Stimulated activated naive CD4-positive, alpha-beta T cell (primary cell): ENCODE measurements at regions not wholly inside any gene's neighbourhood (a gene's known extent, or its start where the extent isn't known, plus 50 kb on each side); places are given as distances from the start of the nearest gene placed in this dataset.

Experiments used
- DNase-seq, 6 experiments: peaks; one replicate each; lab custom pipeline; 2025; lab: John Stamatoyannopoulos, UW

DNA sequence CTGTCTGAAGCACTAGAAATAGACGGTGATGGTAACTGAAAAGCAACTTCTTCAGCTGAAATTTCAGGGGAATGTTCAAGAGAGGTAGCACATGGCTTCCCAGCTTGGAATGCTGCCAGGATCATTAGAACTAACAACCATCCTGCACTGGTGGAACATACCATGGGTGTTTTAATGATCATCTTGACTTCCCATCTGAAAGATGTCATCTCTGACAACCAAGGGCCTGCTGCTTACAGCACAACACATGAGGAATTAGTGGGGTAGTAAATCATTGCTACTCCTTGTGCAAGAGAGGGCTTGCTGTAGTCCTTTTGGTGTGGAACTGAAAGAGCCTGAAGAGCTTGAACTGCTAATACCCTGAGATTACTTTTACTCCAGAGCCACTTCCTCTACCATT, 853.7 kb downstream of the MCTP2 start:
- DNase-seq, result no peak

DNA sequence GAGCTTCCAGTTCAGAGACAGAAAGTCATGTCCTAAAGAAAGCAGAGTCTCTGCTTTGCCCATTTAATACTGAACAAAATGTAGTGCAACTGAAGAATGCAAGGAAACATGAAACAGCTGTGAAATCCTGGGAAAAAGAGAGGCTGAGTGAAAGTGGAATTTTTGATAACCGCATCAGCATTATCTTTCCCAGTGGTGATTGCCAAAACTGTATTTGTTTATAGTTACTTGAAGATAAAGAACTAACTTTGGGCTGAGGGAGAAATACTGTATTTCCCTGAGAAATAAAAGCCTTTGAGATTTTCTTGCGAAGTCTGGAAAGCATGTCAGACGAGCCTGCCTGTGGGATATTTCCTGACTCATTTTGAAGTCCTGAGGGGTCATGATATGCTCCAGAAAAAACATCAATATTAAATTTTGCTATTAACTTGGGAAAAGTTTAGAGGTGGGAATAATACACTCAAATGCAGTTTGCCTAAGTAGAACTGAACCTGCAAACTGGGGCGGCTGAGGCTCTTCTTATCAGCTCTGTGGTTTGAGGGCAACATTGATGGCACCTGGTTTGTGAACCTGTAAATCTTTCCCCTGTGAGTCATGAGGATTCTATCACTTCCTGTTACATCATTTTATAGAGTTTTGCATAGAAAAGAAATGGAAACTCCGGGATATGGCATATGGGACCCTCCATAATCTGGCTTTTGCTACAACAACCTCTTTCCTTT, 855.3 kb downstream of the MCTP2 start:
- no peak for DNase-seq

DNA sequence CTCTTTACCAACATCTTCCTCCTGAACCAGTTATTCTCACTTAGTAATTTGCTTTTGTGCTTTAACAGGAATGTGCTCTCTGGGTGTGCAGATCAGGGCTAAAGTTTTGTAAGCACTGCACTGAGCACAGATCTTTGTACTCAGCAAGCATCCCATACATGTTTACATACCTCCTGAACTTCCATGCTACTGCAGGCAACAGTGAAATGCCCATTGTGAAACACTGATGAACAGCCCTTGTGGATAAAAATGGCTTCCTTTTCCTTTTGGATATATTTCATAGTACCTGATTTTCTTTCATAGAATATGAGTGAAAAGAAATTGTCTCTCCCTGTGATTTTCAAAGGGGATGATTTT, 855.9 kb downstream of the MCTP2 start:
- no peak for DNase-seq

DNA sequence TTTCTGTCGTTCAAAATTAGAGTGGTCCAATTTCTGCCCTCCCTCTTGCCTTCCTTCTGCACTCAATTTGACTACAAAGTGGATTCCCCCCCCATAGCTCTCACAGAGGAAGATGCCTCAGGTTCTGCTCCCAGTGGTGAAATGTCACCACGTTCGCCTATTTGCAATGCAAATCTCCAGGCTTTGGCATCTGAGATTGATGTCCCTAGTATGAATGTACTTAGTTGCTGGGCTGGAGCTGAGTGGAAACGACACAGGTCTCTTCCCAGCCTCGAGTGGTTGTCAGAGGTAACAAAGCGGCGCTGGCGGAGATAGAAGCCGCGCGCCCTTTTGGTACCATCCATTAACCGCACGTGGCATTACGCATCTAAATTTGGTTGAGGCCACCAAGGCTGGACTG, 860.1 kb downstream of the MCTP2 start:
- no peak for DNase-seq

DNA sequence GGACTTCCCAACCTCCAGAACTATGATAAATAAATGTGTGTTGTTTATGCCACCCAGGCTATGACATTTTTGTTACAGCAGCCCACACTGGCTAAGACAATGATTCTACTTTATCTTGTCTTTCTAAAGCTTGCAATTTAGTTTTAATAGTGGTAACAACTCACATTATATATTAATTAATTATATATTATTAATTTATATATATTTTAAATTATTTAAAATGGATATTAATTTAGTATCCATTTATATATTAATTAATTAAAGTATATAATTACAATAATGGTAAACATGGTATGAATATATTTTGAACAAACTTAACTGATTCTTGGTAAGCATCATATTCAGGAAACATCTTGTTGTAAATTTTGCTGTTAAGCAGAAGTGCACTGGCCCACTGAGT, 863.9 kb downstream of the MCTP2 start:
- DNase-seq, result no peak

DNA sequence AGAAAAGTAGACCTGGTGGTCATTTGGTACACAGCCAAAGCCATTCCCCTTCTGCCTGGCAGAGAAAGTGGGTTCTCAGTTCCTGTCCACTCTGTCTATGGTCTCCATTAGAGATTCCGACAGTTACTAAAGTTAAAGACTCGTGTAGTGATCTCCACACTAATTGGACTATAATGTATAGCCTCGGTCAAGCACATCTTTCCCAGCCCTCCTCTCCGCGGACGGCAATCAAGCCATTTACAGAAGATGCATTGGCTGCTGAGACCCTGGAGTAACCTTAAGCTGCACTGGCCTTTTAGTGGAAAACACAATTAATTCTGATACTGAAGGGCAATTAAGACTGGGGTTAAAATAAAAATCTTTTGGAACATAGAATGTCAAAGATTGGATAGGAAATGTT, 865.3 kb downstream of the MCTP2 start:
- no peak for DNase-seq

DNA sequence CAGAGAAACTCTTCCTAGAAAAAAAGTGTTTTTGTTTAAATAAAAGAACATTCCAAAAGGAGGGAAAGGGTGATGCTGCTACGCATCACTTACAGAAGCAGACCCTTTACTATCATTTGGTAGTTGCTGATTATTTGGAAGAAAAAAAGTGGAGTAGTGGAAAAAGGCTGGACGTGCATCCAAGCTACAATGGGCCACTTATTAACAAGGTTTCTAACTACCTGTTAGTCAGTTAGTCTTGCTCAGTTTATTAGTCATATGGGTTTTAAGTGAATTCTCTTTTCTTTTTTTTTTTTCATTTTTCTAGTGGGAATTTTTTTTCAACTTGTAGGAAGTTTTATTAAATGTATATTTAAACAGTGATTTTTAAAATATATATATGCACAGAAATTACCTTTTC, 866.0 kb downstream of the MCTP2 start:
- DNase-seq, result no peak

DNA sequence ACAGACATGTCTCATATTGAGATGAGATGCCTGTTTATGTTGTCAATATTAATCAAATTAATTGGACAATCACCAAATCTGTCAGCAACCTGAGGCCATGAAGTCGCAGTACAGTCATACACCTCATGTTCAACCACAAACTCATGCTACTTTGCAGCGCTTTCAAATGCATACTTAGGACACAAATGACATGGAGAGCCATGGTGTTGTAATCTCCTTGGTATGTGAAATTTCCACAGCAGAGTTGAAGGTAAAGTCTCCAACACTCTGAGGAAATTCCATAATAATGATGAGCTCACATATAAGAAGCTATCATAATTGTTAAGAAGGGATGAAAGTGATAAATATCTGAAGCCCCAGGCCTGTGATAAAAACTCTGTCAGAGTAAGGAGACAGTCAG, 873.9 kb downstream of the MCTP2 start:
- no peak for DNase-seq

DNA sequence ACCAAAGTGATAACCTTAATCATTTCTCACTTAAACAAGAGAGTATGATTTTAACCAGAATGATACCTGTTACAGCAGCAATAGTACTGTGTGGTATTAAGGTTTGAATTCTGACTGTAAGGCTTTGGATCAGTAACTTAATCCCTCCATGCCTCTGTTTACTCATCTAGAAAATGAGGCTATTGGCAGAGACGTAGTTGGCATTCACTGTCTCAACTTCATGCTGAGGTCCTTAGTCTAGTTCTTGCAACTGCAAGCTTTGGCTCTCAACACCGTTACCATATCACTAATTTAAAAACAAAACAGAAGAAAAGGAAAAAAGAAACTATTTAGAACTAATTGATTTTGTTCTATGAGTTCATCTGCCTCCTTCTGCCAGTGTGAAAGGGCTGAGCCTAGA, 875.4 kb downstream of the MCTP2 start:
- DNase-seq, result no peak

DNA sequence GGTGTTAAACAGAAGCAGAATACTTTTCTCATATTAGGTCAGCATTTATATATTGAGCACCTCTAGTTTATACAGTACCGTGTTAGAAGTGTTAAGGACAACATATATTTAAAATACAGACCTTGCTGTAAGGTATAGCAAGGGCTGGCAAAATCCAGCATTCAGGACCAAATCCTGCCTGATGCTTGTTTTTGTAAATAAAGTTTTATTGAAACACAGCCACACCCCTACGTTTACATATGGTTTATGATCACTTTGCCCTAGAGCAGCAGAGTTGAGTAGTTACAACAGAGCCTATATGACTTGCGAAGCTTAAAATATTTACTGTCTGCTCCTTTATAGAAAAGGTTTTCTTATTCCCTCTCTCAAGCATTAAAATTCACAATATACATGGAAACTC, 877.3 kb downstream of the MCTP2 start:
- no peak for DNase-seq

DNA sequence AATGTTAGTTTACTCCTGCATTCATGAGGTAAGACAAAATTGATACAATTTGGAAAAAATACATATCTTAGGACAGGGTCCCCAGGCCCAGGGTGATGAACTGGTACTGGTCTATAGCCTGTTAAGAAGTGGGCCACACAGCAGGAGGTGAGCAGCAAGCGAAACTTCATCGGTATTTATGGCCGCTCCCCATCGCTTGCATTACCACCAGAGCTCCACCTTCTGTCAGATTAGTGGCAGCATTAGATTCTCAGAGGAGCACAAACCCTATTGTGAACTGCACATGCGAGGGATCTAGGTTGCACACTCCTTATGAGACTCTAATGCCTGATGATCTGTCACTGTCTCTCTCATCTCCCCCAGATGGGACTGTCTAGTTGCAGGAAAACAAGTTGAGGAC, 880.6 kb downstream of the MCTP2 start:
- DNase-seq, result no peak

DNA sequence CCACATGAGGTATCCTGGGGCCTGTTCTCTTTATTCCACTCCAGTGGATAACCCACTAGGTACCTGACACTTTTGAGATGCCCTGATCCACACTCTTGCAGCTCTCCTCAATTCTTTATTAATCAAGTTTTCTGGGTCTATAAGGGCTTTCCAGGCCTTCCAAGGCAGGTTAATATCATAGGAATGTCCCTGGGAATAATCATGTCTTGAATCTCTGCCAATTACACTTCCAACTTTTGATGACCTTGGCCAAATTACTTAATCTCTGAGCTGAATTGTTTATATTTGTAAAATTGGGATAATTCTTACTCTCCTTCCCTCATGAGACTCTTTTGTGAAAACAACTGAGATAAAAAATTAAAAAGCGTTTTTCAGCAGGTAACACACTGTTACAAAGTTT, 881.7 kb downstream of the MCTP2 start:
- DNase-seq, result no peak

DNA sequence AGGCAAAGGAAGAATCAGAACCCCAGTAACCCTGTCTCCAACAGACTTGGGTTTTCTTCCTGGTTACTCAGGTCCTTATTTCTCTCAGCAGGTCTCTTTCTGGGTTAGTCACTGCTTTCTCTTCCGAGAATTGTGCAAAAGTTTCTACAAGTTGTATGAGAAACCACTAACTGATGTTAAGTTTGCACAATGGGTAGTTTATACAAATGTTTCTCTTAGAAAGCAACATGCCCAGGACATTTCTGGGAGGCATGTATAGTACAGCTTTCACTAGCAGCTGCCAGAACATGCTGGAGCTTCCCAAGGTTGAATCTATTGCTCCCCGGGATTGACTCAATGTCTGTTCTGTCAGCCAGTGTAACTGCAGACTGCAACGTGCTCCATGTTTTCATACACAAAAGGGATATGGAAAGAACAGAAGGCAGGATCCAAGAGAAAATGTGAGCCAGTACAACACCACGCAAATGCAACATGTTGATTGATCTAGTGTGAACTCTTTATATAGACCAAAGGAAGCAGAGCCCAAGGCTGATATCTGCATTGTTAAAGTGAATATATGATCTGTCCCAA, 887.8 kb downstream of the MCTP2 start:
- DNase-seq, result no peak

DNA sequence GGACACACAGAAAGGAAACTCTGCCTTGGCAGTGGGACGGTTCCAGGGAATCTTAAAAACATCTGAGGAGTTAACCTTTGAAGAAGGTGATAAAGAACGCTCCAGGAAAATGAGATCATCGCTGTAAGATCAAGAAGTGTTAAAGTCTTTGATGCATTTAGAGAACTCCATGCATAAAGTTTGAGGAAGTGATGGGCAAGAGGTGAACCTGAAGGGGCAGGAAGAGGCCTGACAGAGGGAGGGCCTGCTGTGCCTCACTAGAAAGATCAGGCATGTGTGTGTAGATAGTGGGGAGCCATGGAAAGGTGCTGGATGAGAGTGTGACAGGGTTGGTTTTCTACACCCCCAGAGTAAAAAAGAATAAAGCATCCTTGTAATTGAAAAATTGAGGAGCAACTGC, 889.2 kb downstream of the MCTP2 start:
- DNase-seq, result no peak

DNA sequence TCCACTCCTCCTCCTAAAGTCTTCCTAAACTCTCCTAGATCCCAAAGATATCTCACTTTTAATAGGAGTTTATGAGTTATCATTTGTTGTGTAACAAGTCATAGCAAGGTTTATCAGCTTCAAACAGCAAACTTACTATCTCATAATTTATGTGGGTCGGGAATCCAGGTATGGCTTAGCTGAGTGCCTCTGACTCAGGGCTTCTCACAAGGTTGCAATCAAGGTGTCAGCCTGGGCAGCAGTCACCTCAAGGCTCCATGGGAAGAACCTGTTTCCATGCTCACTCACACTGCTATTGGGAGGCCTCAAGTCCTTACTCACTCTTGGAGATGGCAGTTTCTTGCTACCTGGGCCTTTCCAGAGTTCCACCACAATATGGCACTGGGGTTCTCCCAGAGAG, 889.8 kb downstream of the MCTP2 start:
- DNase-seq, result no peak

DNA sequence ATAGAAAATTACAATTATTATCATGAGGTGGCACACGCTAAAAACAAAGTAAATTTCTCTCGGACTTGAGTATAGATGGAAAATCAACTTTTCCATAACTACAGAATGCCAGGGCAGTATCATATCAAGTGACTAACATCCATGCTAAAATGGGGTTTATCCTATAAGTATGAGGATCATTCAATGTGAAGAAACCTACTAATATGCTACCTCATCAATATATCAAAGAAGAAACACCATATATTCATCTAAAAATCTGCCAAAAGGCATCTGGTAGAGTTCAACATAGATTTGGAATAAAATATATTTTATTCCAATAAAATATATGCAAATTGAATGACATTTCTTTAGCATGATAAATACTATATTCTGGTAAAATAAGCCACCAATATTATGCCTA, 894.4 kb downstream of the MCTP2 start:
- DNase-seq, result no peak

DNA sequence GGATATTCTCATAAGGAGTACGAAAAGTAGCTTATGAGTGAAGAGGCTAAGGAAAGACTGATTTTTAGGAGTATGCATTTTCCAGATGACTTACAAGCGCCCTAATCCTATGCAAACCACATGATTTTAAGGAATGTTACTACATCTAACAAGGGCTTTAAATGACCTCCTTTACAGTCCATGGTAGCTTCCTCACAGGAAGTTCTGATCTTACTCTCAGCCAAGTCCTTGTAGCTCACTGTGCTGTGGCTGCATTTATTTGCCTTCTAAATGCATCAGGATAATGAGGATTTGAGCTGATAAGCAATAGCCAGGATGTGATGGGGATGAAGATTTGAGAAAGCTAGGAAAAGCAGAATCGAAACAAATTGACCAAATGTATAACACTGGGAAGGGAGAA, 896.0 kb downstream of the MCTP2 start:
- no peak for DNase-seq

DNA sequence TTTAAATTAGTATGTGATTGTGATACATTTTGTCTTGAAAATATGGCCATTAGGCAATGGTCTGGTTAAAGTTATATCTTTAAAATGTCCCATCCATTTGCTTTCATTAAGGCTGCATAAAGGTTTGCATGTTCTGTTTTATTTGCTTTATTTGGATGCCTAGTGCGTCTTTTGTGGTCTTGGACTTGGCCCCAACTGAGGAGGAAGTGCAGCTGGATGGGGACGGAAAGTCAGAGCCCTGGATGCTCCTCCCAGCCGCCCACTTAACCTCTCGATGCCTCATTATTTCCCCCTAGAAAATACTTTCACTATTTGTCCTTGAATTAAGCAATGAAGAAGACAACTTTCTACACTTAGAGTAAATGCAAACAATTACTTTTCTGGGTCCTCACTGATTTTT, 898.2 kb downstream of the MCTP2 start:
- DNase-seq, result no peak

DNA sequence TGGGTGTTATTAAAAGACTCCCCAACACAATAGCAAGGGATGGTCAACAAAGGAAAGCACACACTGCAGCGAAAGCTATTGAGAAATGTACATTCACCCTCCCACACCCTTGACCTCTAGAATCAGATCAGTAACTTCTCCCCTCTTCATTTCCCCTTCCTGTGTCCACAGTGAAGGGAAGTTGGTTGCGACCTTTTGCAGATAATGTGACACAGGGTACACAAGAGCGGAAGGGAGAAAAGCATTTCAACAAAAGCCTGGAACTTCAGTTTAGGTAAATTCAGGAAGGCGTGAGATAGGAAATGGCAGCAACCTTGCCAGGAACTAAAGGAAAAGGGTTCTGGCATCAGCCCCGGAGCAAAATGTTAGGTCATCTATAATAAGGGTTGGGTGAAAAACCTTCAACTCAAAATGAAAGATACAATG, 899.8 kb downstream of the MCTP2 start:
- DNase-seq, result no peak

DNA sequence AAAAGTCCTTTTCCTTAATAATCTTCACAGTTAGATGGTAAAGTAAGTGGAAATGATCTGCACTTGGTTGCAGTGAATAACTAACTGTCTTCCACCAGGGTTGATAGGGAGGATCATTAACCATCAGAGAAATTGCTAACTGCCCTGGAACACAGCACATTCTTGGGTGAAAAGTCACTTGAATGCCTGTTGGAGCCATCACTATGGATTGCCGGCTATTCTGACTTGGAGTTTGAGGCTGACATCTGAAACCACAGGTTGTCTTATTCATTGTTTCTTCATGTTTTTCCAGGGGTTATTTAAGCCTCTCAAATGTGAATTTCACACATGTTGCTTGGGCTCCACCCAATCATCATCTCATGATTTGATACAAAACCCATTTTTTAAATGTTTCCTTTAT, 901.4 kb downstream of the MCTP2 start:
- DNase-seq, result no peak

DNA sequence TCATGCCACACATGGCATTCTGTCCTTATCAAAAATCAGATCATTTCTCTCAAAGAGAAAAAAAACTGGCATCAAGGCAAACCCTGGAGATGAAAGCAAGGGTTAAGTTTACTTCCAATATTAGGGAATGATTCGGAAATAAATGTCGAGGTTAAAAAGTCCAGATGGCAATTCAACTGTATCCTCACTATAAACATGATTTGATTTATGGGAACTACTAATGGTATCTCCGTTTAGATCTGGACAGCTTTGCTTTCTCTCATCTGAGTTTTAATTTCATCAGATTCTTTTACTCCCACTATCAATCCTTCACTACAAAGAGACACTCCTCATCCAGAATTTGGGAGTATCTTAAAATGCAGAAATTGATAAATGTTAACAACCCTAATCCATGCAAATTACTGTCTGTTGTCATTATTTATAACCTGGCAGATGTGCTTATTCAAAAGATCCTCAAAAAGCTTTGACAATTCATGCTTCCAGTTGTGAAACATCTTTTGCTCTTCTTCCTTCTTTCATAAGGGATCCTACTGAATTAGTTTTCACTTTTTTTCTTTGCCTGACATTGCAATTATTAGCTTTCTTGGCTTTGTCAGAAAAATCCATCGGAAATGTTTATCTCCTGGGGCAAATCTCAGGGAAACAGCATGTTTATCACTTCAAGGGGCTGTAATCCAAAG, 903.2 kb downstream of the MCTP2 start:
- DNase-seq, result no peak

DNA sequence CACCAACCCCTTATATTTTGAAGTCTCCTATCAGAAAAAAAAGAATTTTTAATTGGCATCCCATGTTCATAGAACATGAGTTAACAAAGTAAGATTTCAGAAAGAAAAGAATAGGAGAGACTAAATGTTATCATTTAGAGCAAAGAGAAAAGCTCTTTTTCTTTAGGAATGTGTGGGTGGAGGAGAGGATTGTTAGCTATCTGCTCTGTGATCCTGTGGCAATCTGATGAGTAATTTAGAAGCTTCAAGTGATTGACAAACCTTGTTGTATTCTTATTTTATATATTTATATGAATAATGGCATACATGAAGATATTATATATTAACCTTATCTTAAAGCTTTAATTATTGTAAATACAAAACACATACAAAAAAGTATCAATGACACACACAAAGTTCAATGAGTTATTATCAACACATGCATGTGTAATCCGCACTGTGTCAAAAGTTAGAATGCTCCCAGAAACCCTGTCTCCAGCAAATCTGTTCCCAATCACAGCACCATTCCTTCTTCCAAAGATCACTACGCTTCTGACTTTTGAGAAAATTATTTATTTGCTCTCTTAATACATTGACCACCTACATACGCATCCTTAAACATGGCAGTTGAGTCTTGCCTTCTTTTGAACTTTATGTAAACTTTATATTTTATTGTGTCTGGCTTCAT, 907.4 kb downstream of the MCTP2 start:
- DNase-seq, result no peak

DNA sequence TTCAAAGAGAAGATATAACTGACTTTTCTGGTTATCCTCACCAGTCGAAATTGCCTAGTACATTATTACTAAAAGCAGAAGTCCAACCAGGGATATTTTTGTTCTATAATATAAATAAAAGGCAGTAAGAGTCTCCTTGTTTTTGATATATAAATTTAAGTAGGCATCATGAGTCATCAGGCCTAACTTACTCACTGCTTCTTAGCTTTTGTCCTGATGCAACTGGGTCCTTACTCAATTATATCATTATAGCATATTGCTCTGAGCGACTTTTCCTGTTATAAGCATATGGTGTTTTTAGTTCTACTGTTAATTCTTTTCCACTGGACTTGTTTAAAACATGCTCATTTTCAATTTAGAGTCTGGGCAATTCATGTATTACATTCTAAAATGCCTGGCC, 910.1 kb downstream of the MCTP2 start:
- no peak for DNase-seq
